Nephron (organoid): ENCODE measurements at regions not wholly inside any gene's neighbourhood (a gene's known extent, or its start where the extent isn't known, plus 50 kb on each side); places are given as distances from the start of the nearest gene placed in this dataset.
A peak's percentile ranks its signal among the peaks of the same experiment; 100 is the strongest.

ENCODE experiments used
- H3K27ac Mint-ChIP-seq, 3 experiments: 2 replicates each; pipeline ENCODE4 v1.8.0; 2020; ENCODE audit warnings: mixed read lengths in 3 of 3, mild to moderate bottlenecking in 2 of 3, moderate library complexity in 1 of 3
- H3K27me3 Mint-ChIP-seq: 2 replicates; pipeline ENCODE4 v1.8.0; 2021; ENCODE audit warnings: low read depth, mild to moderate bottlenecking, moderate library complexity, mixed read lengths
- H3K36me3 Mint-ChIP-seq: 2 replicates; pipeline ENCODE4 v1.8.0; 2020; ENCODE audit warnings: low read depth, mixed read lengths
- H3K4me1 Mint-ChIP-seq: 2 replicates; pipeline ENCODE4 v1.8.0; 2020; ENCODE audit warnings: mixed read lengths
- H3K4me3 Mint-ChIP-seq, 3 experiments: 2 replicates each; pipeline ENCODE4 v1.8.0; 2020; ENCODE audit warnings: mild to moderate bottlenecking in 3 of 3, mixed read lengths in 3 of 3, moderate library complexity in 2 of 3
- H3K9me3 Mint-ChIP-seq: 2 replicates; pipeline ENCODE4 v1.8.0; 2020; ENCODE audit warnings: mixed read lengths
- TF ChIP-seq, protein P1 (sequence below), 3 experiments: fragments of 200-600 bp; sonication (generic); IDR thresholded peaks; one replicate each; pipeline ENCODE4 v1.5.0; 2021; ENCODE audit warnings: antibody characterized with exemption in 3 of 3; ENCODE audit not compliant: unreplicated experiment in 3 of 3

DNA sequence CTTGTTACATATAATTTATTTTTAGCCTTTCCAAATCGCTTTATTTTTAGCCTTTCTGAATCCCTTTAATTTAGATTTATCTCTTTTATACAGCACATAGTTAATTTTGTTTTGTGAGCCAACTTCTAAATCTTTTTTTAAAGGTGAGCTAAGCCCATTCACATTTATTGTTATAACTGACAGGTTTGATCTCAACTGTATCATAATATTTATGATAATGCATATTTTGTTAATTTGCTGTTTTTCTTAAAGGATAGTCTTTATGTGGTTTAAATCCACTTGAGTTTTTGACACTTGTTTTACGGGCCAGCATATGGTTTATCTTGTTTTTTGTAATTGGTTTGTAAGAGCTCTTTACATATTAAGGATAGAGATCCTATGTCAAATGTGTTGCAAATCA, 177.8 kb upstream of the SMIM23 start:
- peaks cover 15% of the 10 kb centered on the region for H3K27me3 Mint-ChIP-seq
- no peak overlapping the region for H3K4me3 Mint-ChIP-seq
- H3K4me1 Mint-ChIP-seq = peaks cover 7% of the 10 kb centered on the region
- TF ChIP-seq, protein P1, sequence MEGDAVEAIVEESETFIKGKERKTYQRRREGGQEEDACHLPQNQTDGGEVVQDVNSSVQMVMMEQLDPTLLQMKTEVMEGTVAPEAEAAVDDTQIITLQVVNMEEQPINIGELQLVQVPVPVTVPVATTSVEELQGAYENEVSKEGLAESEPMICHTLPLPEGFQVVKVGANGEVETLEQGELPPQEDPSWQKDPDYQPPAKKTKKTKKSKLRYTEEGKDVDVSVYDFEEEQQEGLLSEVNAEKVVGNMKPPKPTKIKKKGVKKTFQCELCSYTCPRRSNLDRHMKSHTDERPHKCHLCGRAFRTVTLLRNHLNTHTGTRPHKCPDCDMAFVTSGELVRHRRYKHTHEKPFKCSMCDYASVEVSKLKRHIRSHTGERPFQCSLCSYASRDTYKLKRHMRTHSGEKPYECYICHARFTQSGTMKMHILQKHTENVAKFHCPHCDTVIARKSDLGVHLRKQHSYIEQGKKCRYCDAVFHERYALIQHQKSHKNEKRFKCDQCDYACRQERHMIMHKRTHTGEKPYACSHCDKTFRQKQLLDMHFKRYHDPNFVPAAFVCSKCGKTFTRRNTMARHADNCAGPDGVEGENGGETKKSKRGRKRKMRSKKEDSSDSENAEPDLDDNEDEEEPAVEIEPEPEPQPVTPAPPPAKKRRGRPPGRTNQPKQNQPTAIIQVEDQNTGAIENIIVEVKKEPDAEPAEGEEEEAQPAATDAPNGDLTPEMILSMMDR (IDR thresholded peaks at IDR 0.05; ENCODE audit: unreplicated experiment in 3 of 3) = no peak
- H3K36me3 Mint-ChIP-seq = no peaks in the 10 kb centered on the region
- peaks cover 28% of the 10 kb centered on the region for H3K9me3 Mint-ChIP-seq
- no peak overlapping the region for H3K27ac Mint-ChIP-seq

DNA sequence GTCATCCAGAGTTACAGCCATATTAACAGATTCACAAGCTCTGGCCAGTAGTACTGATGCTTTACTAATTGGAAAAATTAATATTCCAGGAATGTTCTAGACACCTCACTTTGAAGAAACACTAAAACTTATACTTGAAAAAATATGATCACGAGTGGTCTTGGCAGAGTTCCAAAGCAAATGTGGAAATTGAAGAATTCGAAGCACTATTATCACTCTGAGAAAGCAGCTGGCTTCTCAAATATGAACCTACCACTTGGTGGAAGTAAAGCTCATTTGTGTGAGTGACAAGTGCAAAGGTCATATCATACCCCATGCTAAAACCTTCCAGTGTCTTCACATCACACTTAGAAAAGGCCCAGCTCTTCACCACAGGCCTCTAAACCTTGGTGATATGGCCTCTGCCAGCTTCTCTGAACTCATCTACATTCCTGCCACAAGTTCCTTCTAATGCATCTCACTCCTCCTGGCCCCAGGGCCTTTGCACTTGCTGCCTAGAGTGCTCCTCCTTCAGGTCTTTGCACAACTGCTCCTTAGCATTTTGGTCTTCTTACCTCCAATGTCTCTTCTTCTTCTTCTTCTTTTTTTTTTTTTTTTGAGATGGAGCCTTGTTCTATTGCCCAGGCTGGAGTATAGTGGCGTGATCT, 175.7 kb upstream of the SMIM23 start:
- TF ChIP-seq, protein P1 (IDR thresholded peaks at IDR 0.05; ENCODE audit: unreplicated experiment in 3 of 3) = no peak
- Mint-ChIP-seq H3K27me3 (peaks cover 28% of the 10 kb centered on the region), H3K4me3 (no peak overlapping the region), H3K4me1 (peaks cover 11% of the 10 kb centered on the region), H3K9me3 (peaks cover 27% of the 10 kb centered on the region), H3K36me3 (no peaks in the 10 kb centered on the region), H3K27ac (no peak overlapping the region)

DNA sequence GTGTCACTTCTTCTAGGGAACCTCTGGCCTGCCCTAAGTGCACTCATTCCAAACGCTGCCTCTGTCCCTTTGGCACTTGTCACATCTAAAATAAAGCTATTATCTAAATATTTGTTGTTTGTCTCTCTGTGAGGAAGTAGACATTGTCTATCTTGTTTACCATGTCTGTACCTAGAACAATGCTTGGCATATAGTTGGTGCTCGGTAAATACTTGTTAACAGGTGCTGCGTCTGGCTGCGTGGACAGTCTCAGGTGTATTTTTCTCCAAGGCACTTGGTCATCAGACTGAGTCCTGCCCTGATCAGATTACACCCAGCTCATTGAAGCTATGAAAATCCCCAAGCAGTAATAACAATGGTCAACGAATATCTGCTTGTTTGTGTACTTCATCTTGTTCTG, 174.9 kb upstream of the SMIM23 start:
- no peak overlapping the region for H3K4me3 Mint-ChIP-seq
- H3K9me3 Mint-ChIP-seq = peaks cover 27% of the 10 kb centered on the region
- TF ChIP-seq, protein P1 (IDR thresholded peaks at IDR 0.05; ENCODE audit: unreplicated experiment in 3 of 3) = no peak
- peaks cover 33% of the 10 kb centered on the region for H3K27me3 Mint-ChIP-seq
- peaks cover 17% of the 10 kb centered on the region for H3K4me1 Mint-ChIP-seq
- no peaks in the 10 kb centered on the region for H3K36me3 Mint-ChIP-seq
- no peak overlapping the region for H3K27ac Mint-ChIP-seq

DNA sequence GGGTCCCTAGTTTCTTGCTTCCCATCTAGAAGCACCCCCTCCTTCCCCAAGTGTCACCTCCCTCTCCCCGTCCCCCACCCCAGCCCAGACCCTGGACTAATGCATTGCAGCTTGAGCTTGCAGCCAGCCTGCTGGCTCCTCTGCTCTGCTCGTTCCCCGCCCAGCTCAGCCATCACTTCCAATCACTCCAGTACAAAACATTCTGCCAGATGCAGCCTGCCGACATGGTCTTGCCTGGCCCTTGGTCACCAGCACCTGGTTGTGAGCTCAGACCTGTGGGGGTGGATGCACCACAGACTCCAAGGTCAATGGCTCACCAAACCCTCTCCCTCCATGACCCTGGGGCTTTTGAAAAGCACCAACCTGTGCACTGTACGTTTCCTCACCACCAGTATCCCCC, 172.9 kb upstream of the SMIM23 start:
- Mint-ChIP-seq H3K27ac (no peak overlapping the region), H3K4me3 (no peak overlapping the region), H3K9me3 (peaks cover 13% of the 10 kb centered on the region), H3K36me3 (no peaks in the 10 kb centered on the region), H3K27me3 (peaks cover 46% of the 10 kb centered on the region), H3K4me1 (peaks cover 25% of the 10 kb centered on the region)
- TF ChIP-seq, protein P1 (IDR thresholded peaks at IDR 0.05; ENCODE audit: unreplicated experiment in 3 of 3) = no peak

DNA sequence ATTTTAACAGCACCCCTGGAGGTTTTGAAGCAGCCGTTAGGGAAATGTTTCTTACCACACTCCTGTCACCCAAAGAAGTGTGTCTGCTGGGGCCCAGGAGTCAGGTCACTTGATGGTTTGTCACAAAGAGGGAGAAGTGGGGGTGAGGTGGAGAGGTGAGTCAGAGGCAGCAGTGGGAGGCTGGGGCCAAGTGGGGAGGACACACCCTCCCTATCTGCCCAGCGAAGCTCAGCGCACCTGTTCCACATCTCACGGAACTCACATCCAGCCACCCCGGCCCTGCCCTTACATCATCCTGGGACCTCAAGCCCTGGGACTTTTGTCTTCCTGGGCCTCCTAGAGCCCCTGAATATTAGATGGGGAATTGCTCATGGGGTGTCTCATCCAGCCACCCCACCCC, 171.1 kb upstream of the SMIM23 start:
- peaks cover 25% of the 10 kb centered on the region for H3K4me1 Mint-ChIP-seq
- no peaks in the 10 kb centered on the region for H3K9me3 Mint-ChIP-seq
- H3K27ac Mint-ChIP-seq = no peak overlapping the region
- H3K4me3 Mint-ChIP-seq = no peak overlapping the region
- TF ChIP-seq, protein P1 (IDR thresholded peaks at IDR 0.05; ENCODE audit: unreplicated experiment in 3 of 3) = no peak
- no peaks in the 10 kb centered on the region for H3K36me3 Mint-ChIP-seq
- H3K27me3 Mint-ChIP-seq = peaks cover 36% of the 10 kb centered on the region

DNA sequence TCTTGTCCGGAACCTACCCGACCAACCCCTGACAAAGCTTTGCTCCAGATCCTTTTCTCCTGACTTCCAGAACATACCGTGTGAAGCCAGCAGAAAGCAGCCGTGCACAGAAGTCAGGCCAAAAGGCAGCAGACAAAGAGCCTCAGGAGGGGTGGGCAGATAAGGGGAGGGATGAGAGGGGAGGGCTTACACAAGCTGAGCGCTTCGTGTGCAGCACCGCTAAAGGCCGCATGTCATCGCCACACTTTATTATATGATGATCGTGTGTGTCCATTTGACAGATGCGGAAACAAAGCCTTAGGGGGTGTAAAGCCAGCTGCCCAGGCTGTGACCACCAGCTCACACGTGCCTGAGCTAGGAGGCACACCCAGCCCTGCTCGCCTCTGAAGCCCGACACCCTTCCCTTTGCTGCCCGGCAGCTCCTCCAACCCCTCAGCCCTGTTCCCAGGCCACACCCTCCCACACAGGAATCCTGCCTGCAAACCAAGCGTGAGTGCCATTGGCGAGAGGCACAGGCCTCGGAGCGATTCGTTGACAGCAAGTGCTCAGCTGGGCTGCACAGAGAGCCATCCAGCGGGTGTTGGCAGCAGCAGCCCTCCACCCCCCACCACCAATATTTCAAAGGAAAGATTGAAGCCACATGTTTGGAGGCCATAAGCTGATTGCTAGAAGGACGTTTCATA, 170.5 kb upstream of the SMIM23 start:
- peaks cover 25% of the 10 kb centered on the region for H3K4me1 Mint-ChIP-seq
- peaks cover 33% of the 10 kb centered on the region for H3K27me3 Mint-ChIP-seq
- H3K9me3 Mint-ChIP-seq = no peaks in the 10 kb centered on the region
- peak overlapping the region in 2 of 3 experiments; percentile 23 to 69 for H3K27ac Mint-ChIP-seq
- H3K4me3 Mint-ChIP-seq = no peak overlapping the region
- TF ChIP-seq, protein P1 (IDR thresholded peaks at IDR 0.05; ENCODE audit: unreplicated experiment in 3 of 3) = no peak
- no peaks in the 10 kb centered on the region for H3K36me3 Mint-ChIP-seq
